Activated naive CD4-positive, alpha-beta T cell treated with anti-CD3 and anti-CD28 coated beads, Interleukin-2, amount 50 U/mL, for 72 hours (primary cell): ENCODE measurements at regions not wholly inside any gene's neighbourhood (a gene's known extent, or its start where the extent isn't known, plus 50 kb on each side); places are given as distances from the start of the nearest gene placed in this dataset.

Experiments
- ATAC-seq, 2 donors: fragments of 150-1000 bp; cut with Tn5 transposase; 2 replicates each; pipeline ENCODE4 v1.10.0; 2021; ENCODE audit warnings: mild to moderate bottlenecking in 2 of 2, moderate library complexity in 2 of 2
- DNase-seq, 2 donors: peaks; one replicate each; pipeline ENCODE4 v3.0.0; 2021 to 2022; ENCODE audit warnings: low spot score in 2 of 2
- H3K27ac Mint-ChIP-seq, 2 donors: one replicate each; pipeline ENCODE4 v1.8.0; 2022; ENCODE audit warnings: mild to moderate bottlenecking in 2 of 2, mixed read lengths in 2 of 2
- H3K36me3 Mint-ChIP-seq, 2 donors: one replicate each; pipeline ENCODE4 v1.8.0; 2022; ENCODE audit warnings: mixed read lengths in 2 of 2
- H3K9me3 Mint-ChIP-seq, 2 donors: one replicate each; pipeline ENCODE4 v1.8.0; 2022; ENCODE audit warnings: mixed read lengths in 2 of 2

GRCh38 chr2:204207866-204208265 is 271.3 kb downstream of the ICOS start:
- H3K27ac Mint-ChIP-seq = no peak overlapping the region
- no peak for ATAC-seq
- H3K36me3 Mint-ChIP-seq = no peaks in the 10 kb centered on the region
- no peak for DNase-seq
- no peaks in the 10 kb centered on the region for H3K9me3 Mint-ChIP-seq

GRCh38 chr2:204213588-204213987 is 277.0 kb downstream of the ICOS start:
- Mint-ChIP-seq H3K36me3 (peaks cover 0 to 6% of the 10 kb centered on the region in 2 donors), H3K27ac (no peak overlapping the region), H3K9me3 (peaks cover 0 to 7% of the 10 kb centered on the region in 2 donors)
- DNase-seq (no peak), ATAC-seq (no peak)

GRCh38 chr2:204218040-204218439 is 281.5 kb downstream of the ICOS start:
- peaks cover 0 to 7% of the 10 kb centered on the region in 2 donors for H3K9me3 Mint-ChIP-seq
- peaks cover 0 to 6% of the 10 kb centered on the region in 2 donors for H3K36me3 Mint-ChIP-seq
- ATAC-seq (no peak), DNase-seq (no peak)
- H3K27ac Mint-ChIP-seq = no peak overlapping the region

GRCh38 chr2:204219196-204219595 is 282.6 kb downstream of the ICOS start:
- ATAC-seq (no peak), DNase-seq (no peak)
- peaks cover 0 to 5% of the 10 kb centered on the region in 2 donors for H3K9me3 Mint-ChIP-seq
- H3K36me3 Mint-ChIP-seq = peaks cover 0 to 6% of the 10 kb centered on the region in 2 donors
- no peak overlapping the region for H3K27ac Mint-ChIP-seq

GRCh38 chr2:204220896-204221295 is 284.3 kb downstream of the ICOS start:
- DNase-seq (no peak), ATAC-seq (no peak)
- no peaks in the 10 kb centered on the region for H3K36me3 Mint-ChIP-seq
- H3K9me3 Mint-ChIP-seq = no peaks in the 10 kb centered on the region
- no peak overlapping the region for H3K27ac Mint-ChIP-seq

GRCh38 chr2:204223046-204223445 is 286.5 kb downstream of the ICOS start:
- no peak for ATAC-seq
- no peak for DNase-seq
- Mint-ChIP-seq H3K36me3 (no peaks in the 10 kb centered on the region), H3K27ac (no peak overlapping the region), H3K9me3 (no peaks in the 10 kb centered on the region)

- no peak for DNase-seq
- Mint-ChIP-seq H3K36me3 (no peaks in the 10 kb centered on the region), H3K27ac (no peak overlapping the region), H3K9me3 (no peaks in the 10 kb centered on the region)
- ATAC-seq = no peak
Measured at GRCh38 chr2:204223544-204223943, 287.0 kb downstream of the ICOS start.

- Mint-ChIP-seq H3K27ac (peak overlapping the region in 1 of 2 donors; percentile 51), H3K36me3 (no peaks in the 10 kb centered on the region), H3K9me3 (no peaks in the 10 kb centered on the region)
- DNase-seq = no peak
- no peak for ATAC-seq
Measured at GRCh38 chr2:204225671-204226073, 289.1 kb downstream of the ICOS start.

GRCh38 chr2:204226305-204226880 is 289.8 kb downstream of the ICOS start:
- H3K27ac Mint-ChIP-seq = no peak overlapping the region
- DNase-seq (no peak), ATAC-seq (no peak)
- no peaks in the 10 kb centered on the region for H3K36me3 Mint-ChIP-seq
- no peaks in the 10 kb centered on the region for H3K9me3 Mint-ChIP-seq

- no peak for DNase-seq
- H3K27ac Mint-ChIP-seq = no peak overlapping the region
- H3K36me3 Mint-ChIP-seq = no peaks in the 10 kb centered on the region
- H3K9me3 Mint-ChIP-seq = no peaks in the 10 kb centered on the region
- no peak for ATAC-seq
Measured at GRCh38 chr2:204228169-204228886, 291.8 kb downstream of the ICOS start.

GRCh38 chr2:204234248-204234647 is 297.7 kb downstream of the ICOS start:
- H3K27ac Mint-ChIP-seq = no peak overlapping the region
- no peaks in the 10 kb centered on the region for H3K36me3 Mint-ChIP-seq
- ATAC-seq = no peak
- H3K9me3 Mint-ChIP-seq = no peaks in the 10 kb centered on the region
- DNase-seq = no peak

- no peak for DNase-seq
- H3K27ac Mint-ChIP-seq = no peak overlapping the region
- H3K36me3 Mint-ChIP-seq = no peaks in the 10 kb centered on the region
- no peaks in the 10 kb centered on the region for H3K9me3 Mint-ChIP-seq
- ATAC-seq = no peak
Measured at GRCh38 chr2:204234879-204235278, 298.3 kb downstream of the ICOS start.

- H3K36me3 Mint-ChIP-seq = no peaks in the 10 kb centered on the region
- ATAC-seq (no peak), DNase-seq (no peak)
- no peaks in the 10 kb centered on the region for H3K9me3 Mint-ChIP-seq
- no peak overlapping the region for H3K27ac Mint-ChIP-seq
Measured at GRCh38 chr2:204237416-204237815, 300.9 kb downstream of the ICOS start.

- no peak overlapping the region for H3K27ac Mint-ChIP-seq
- DNase-seq = no peak
- no peaks in the 10 kb centered on the region for H3K9me3 Mint-ChIP-seq
- no peaks in the 10 kb centered on the region for H3K36me3 Mint-ChIP-seq
- ATAC-seq = no peak
Measured at GRCh38 chr2:204239411-204240165, 303.0 kb downstream of the ICOS start.

GRCh38 chr2:204240961-204241360 is 304.3 kb upstream of the PARD3B start:
- ATAC-seq = no peak
- no peak for DNase-seq
- Mint-ChIP-seq H3K9me3 (no peaks in the 10 kb centered on the region), H3K27ac (no peak overlapping the region), H3K36me3 (no peaks in the 10 kb centered on the region)

GRCh38 chr2:204249437-204249836 is 295.8 kb upstream of the PARD3B start:
- no peak for DNase-seq
- H3K9me3 Mint-ChIP-seq = no peaks in the 10 kb centered on the region
- H3K27ac Mint-ChIP-seq = no peak overlapping the region

GRCh38 chr2:204250692-204251091 is 294.6 kb upstream of the PARD3B start:
- H3K27ac Mint-ChIP-seq = no peak overlapping the region
- no peaks in the 10 kb centered on the region for H3K36me3 Mint-ChIP-seq
- no peaks in the 10 kb centered on the region for H3K9me3 Mint-ChIP-seq
- no peak for DNase-seq
- no peak for ATAC-seq

More at GRCh38 chr2:204249437-204249836, 295.8 kb upstream of the PARD3B start:
- ATAC-seq = no peak
- H3K36me3 Mint-ChIP-seq = no peaks in the 10 kb centered on the region
